ENCODE measurements at regions not wholly inside any gene's neighbourhood (a gene's known extent, or its start where the extent isn't known, plus 50 kb on each side); places are given as distances from the start of the nearest gene placed in this dataset.
"Not testable (repeated sequence)": the region's sequence is repeated elsewhere in the genome, so short reads cannot be mapped to it uniquely, and the experiment has no call there.

DNA sequence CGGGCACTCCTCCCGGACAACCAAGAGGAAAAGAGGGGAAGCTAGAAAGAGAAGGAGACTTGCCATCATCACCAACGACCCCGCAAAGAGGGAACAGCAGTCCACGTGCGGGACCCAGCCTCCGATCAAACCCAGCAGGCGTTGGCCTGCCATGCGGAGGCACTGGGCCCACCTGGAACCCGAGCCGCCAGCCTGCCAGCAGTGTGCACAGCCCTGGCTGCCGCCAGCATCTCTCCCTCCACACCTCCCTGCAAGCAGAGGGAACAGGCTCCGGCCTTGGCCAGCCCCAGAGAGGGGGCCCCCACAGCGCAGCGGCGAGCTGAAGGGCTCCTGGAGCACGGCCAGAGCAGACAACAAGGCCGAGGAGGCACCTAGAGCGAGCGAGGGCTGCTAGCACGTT lies 1244.7 kb upstream of the B3GALT2 start:
- Histone ChIP-seq H3K4me3 (no peak overlapping the region), H3K27me3 (ENCODE audit: low read depth) (no peaks in the 10 kb centered on the region), H3K27ac (no peak overlapping the region), H3K9me3 (no peaks in the 10 kb centered on the region), H3K36me3 (no peaks in the 10 kb centered on the region), H3K4me1 (no peaks in the 10 kb centered on the region)
- intact Hi-C loops (cut with DNase I): no loop called here
- DNase-seq (no peak), ATAC-seq (peak in 1 of 2 donors; percentile 19)
- TF ChIP-seq, protein P1, sequence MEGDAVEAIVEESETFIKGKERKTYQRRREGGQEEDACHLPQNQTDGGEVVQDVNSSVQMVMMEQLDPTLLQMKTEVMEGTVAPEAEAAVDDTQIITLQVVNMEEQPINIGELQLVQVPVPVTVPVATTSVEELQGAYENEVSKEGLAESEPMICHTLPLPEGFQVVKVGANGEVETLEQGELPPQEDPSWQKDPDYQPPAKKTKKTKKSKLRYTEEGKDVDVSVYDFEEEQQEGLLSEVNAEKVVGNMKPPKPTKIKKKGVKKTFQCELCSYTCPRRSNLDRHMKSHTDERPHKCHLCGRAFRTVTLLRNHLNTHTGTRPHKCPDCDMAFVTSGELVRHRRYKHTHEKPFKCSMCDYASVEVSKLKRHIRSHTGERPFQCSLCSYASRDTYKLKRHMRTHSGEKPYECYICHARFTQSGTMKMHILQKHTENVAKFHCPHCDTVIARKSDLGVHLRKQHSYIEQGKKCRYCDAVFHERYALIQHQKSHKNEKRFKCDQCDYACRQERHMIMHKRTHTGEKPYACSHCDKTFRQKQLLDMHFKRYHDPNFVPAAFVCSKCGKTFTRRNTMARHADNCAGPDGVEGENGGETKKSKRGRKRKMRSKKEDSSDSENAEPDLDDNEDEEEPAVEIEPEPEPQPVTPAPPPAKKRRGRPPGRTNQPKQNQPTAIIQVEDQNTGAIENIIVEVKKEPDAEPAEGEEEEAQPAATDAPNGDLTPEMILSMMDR (IDR thresholded peaks at IDR 0.05): no peak

DNA sequence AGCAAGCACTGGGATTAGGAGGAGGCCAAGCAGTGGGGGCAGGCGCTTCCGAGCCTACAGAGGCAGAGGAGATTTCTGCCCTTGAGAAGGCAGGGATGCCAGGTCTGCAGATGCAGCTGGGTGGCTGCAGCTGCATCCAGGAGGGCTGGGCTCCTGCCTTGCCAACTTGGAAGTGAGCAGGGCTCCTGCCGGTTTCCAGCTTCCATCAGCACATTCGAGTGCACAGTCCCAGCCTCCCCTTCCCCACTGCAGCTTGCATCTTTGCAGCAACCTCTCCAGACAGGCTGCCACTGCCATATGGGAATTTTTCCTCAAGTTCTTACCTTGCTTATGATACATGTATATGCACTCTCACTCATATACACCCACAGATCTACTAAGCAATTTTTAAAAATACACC lies 1234.3 kb upstream of the B3GALT2 start:
- intact Hi-C loops (cut with DNase I): no loop called here
- Histone ChIP-seq H3K9me3 (peaks cover 3% of the 10 kb centered on the region), H3K27ac (no peak overlapping the region), H3K36me3 (no peaks in the 10 kb centered on the region), H3K4me3 (no peak overlapping the region), H3K27me3 (ENCODE audit: low read depth) (no peaks in the 10 kb centered on the region), H3K4me1 (no peaks in the 10 kb centered on the region)
- TF ChIP-seq, protein P1 (IDR thresholded peaks at IDR 0.05): no peak
- DNase-seq: no peak
- ATAC-seq: no peak

DNA sequence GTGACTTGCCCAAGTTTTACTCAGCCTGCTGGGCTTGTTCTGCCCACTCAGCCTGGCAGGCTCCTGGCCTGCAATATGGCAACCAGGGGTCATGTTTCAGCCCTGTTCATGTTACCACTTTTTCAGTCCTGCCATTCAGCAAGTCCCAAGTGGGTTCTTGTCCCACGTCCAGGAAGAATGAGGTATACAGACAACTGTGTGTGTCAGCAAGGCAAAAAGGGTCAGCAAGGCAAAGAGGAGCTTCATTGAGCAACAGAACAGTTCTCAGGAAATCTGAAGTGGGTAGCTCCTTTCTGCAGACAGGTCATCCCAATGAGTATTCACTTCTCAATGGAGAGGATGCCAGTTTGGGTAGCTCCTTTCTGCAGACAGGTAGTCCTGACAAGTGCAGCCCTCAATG lies 1233.3 kb upstream of the B3GALT2 start:
- TF ChIP-seq, protein P1 (IDR thresholded peaks at IDR 0.05): no peak
- Histone ChIP-seq H3K9me3 (peaks cover 3% of the 10 kb centered on the region), H3K27ac (no peak overlapping the region), H3K36me3 (no peaks in the 10 kb centered on the region), H3K4me1 (no peaks in the 10 kb centered on the region), H3K4me3 (no peak overlapping the region), H3K27me3 (ENCODE audit: low read depth) (no peaks in the 10 kb centered on the region)
- ATAC-seq (no peak), DNase-seq (no peak)
- intact Hi-C loops (cut with DNase I): no loop called here

DNA sequence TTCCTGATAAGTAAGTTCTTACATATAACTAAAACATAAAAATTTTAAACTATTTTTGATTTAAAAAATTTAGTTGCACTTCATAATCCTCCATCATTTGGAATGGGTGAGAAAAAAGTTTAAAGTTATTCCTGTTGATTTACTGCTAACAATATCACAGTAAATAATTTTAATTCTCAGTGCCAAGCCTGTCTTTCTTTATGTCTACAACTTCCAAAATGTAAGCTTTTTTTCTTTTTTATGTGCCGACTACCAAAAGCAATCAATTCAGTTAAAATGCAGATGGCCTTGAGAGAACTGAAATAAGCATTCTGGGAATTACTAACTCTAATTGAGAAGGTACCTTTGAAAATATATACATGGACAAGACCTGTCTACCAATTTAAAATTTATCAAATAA lies 1224.3 kb upstream of the B3GALT2 start:
- H3K27me3 ChIP-seq (ENCODE audit: low read depth): no peaks in the 10 kb centered on the region
- intact Hi-C loops (cut with DNase I): no loop called here
- H3K4me1 ChIP-seq: no peaks in the 10 kb centered on the region
- H3K36me3 ChIP-seq: no peaks in the 10 kb centered on the region
- H3K27ac ChIP-seq: no peak overlapping the region
- no peak overlapping the region for H3K4me3 ChIP-seq
- DNase-seq (no peak), ATAC-seq (no peak)
- TF ChIP-seq, protein P1 (IDR thresholded peaks at IDR 0.05): no peak
- no peaks in the 10 kb centered on the region for H3K9me3 ChIP-seq

DNA sequence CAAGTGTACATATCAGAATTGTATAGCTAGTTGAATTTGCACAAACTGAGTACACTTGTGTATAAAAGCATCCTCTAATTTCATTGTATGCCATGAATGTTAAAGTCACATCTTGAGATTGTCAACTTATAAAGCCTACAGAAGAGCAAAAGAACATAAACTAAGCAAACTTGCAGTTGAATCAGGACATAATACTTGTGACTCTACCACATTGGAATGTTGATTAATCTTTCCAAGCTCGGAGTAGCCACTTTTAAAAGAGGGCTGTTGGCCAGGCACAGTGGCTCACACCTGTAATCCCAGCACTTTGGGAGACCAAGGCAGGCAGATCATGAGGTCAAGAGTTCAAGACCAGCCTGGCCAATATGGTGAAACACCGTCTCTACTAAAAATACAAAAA lies 1220.8 kb upstream of the B3GALT2 start:
- H3K4me3 ChIP-seq; H3K4me1 ChIP-seq; DNase-seq; H3K9me3 ChIP-seq; H3K27ac ChIP-seq; H3K27me3 ChIP-seq (ENCODE audit: low read depth); H3K36me3 ChIP-seq; ATAC-seq; intact Hi-C loops (cut with DNase I): not testable (repeated sequence)

DNA sequence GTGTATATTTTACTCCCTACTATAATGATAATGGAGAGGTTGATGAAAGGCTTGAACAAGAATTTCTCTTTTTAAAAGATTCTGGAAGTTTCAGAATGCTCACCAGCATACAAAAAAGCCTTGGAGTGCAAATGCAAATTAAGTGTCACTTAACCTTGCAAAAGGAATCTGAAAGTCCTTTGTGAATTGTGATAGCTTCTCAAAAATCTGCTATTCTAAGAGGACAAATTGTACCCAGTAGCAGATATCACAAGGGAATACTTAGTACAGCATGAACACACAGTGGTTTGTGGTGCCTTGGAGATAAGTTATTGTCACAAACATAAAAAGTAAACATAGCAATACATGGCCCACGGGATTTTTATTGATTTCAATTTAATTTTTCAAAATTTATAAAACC lies 1208.3 kb upstream of the B3GALT2 start:
- intact Hi-C loops (cut with DNase I): no loop called here
- H3K9me3 ChIP-seq: no peaks in the 10 kb centered on the region

More for the DNA sequence above, 1208.3 kb upstream of the B3GALT2 start:
- no peak for DNase-seq
- no peaks in the 10 kb centered on the region for H3K36me3 ChIP-seq
- no peak overlapping the region for H3K4me3 ChIP-seq
- H3K4me1 ChIP-seq: no peaks in the 10 kb centered on the region
- TF ChIP-seq, protein P1 (IDR thresholded peaks at IDR 0.05): no peak
- H3K27ac ChIP-seq: no peak overlapping the region
- no peak for ATAC-seq
- H3K27me3 ChIP-seq (ENCODE audit: low read depth): no peaks in the 10 kb centered on the region
